NCI-H2227 treated with DMSO at 0.1 percent for 48 hours (cell line): ENCODE measurements at regions not wholly inside any gene's neighbourhood (a gene's known extent, or its start where the extent isn't known, plus 50 kb on each side); places are given as distances from the start of the nearest gene placed in this dataset.
"Not testable (repeated sequence)": the region's sequence is repeated elsewhere in the genome, so short reads cannot be mapped to it uniquely, and the experiment has no call there.

Experiments used
- DNase-seq: peaks from one replicate; lab custom pipeline; 2025; lab: John Stamatoyannopoulos, UW

- DNase-seq = no peak
Measured at GRCh38 chr21:23886828-23887724, 1720.2 kb downstream of the MRPL39 start.

- DNase-seq = no peak
Measured at GRCh38 chr21:23881783-23882182, 1725.5 kb downstream of the MRPL39 start.

GRCh38 chr21:23876925-23877558, 1730.2 kb downstream of the MRPL39 start:
- DNase-seq = no peak

GRCh38 chr21:23874271-23874670, 1733.0 kb downstream of the MRPL39 start:
- no peak for DNase-seq

- DNase-seq = no peak
Measured at GRCh38 chr21:23861911-23862504, 1745.3 kb downstream of the MRPL39 start.

- no peak for DNase-seq
Measured at GRCh38 chr21:23858878-23859277, 1748.4 kb downstream of the MRPL39 start.

GRCh38 chr21:23853796-23854379, 1753.4 kb downstream of the MRPL39 start:
- DNase-seq = no peak

GRCh38 chr21:23837564-23837963, 1769.7 kb downstream of the MRPL39 start:
- no peak for DNase-seq

GRCh38 chr21:23822760-23823159, 1784.5 kb downstream of the MRPL39 start:
- no peak for DNase-seq

GRCh38 chr21:23817337-23817736, 1789.9 kb downstream of the MRPL39 start:
- DNase-seq = no peak

GRCh38 chr21:23812485-23812884, 1794.8 kb downstream of the MRPL39 start:
- DNase-seq = no peak

GRCh38 chr21:23811805-23812204, 1795.5 kb downstream of the MRPL39 start:
- no peak for DNase-seq

GRCh38 chr21:23809573-23809972, 1797.7 kb downstream of the MRPL39 start:
- DNase-seq = no peak

- DNase-seq = not testable (repeated sequence)
Measured at GRCh38 chr21:23806966-23807548, 1800.2 kb downstream of the MRPL39 start.

GRCh38 chr21:23804866-23805265, 1802.4 kb downstream of the MRPL39 start:
- no peak for DNase-seq

- DNase-seq = no peak
Measured at GRCh38 chr21:23801292-23801691, 1806.0 kb downstream of the MRPL39 start.

GRCh38 chr21:23799376-23799775, 1807.9 kb downstream of the MRPL39 start:
- no peak for DNase-seq

- DNase-seq = no peak
Measured at GRCh38 chr21:23792300-23792699, 1815.0 kb downstream of the MRPL39 start.

- DNase-seq = no peak
Measured at GRCh38 chr21:23789864-23790263, 1817.4 kb downstream of the MRPL39 start.

GRCh38 chr21:23780326-23780725, 1827.0 kb downstream of the MRPL39 start:
- DNase-seq = no peak

GRCh38 chr21:23743821-23744220, 1863.5 kb downstream of the MRPL39 start:
- DNase-seq = no peak

GRCh38 chr21:23740463-23740862, 1866.8 kb downstream of the MRPL39 start:
- no peak for DNase-seq
